Activated gamma-delta T cell (primary cell): ENCODE measurements at regions not wholly inside any gene's neighbourhood (a gene's known extent, or its start where the extent isn't known, plus 50 kb on each side); places are given as distances from the start of the nearest gene placed in this dataset.

Source experiments
- DNase-seq: peaks from one replicate; lab custom pipeline; 2025; lab: John Stamatoyannopoulos, UW

- no peak for DNase-seq
Observed at GRCh38 chr15:70347321-70348225, 249.9 kb upstream of the TLE3 start.

GRCh38 chr15:70345251-70346019 is 247.7 kb upstream of the TLE3 start:
- no peak for DNase-seq

- DNase-seq, result no peak
Observed at GRCh38 chr15:70344666-70345065, 246.9 kb upstream of the TLE3 start.

GRCh38 chr15:70343961-70344621 is 246.4 kb upstream of the TLE3 start:
- no peak for DNase-seq

GRCh38 chr15:70342554-70343548 is 245.1 kb upstream of the TLE3 start:
- DNase-seq, result no peak

- no peak for DNase-seq
Observed at GRCh38 chr15:70342141-70342540, 244.4 kb upstream of the TLE3 start.

GRCh38 chr15:70341566-70341965 is 243.8 kb upstream of the TLE3 start:
- DNase-seq, result no peak

- DNase-seq, result no peak
Observed at GRCh38 chr15:70340494-70340870, 242.8 kb upstream of the TLE3 start.

- DNase-seq, result no peak
Observed at GRCh38 chr15:70339571-70340493, 242.1 kb upstream of the TLE3 start.

- DNase-seq, result no peak
Observed at GRCh38 chr15:70337277-70338186, 239.8 kb upstream of the TLE3 start.

GRCh38 chr15:70336425-70337009 is 238.8 kb upstream of the TLE3 start:
- DNase-seq, result no peak

- DNase-seq, result no peak
Observed at GRCh38 chr15:70334286-70334685, 236.6 kb upstream of the TLE3 start.

- no peak for DNase-seq
Observed at GRCh38 chr15:70329179-70329578, 231.5 kb upstream of the TLE3 start.

- DNase-seq, result no peak
Observed at GRCh38 chr15:70328679-70329115, 231.0 kb upstream of the TLE3 start.

GRCh38 chr15:70327856-70328678 is 230.3 kb upstream of the TLE3 start:
- no peak for DNase-seq

GRCh38 chr15:70327328-70327855 is 229.7 kb upstream of the TLE3 start:
- DNase-seq, result no peak
